ENCODE measurements at regions not wholly inside any gene's neighbourhood (a gene's known extent, or its start where the extent isn't known, plus 50 kb on each side); places are given as distances from the start of the nearest gene placed in this dataset.

DNA sequence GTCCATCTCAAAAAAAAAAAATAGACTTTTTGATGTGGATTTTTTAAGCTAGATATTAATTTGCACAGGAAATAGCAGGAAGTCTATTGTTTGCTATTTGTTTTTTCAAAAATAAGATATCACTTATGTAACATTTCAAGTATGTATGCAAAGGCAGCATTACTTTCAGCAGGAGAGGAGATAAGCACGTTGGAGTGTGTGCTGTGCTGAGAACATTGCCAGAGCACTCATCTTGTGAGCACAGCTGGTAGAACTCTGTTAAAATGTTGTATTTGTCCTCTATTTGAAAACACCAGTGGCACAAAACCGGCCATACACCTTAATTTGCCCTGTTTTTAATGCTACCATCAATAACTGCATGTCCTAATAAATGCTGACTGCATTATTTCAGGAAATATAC lies 1061.9 kb upstream of the CDH18 start (continued):
- no peak for TF ChIP-seq ZNF362 (tag by site-specific recombination; IDR thresholded peaks at IDR 0.05)
- no peak for TF ChIP-seq ZNF16 (tag by site-specific recombination; IDR thresholded peaks at IDR 0.05; ENCODE audit: low read depth)
- TF ChIP-seq ZNF404 (tag by site-specific recombination; IDR thresholded peaks at IDR 0.05), result no peak
- no peak for TF ChIP-seq ZBTB21 (tag by site-specific recombination; IDR thresholded peaks at IDR 0.05)
- TF ChIP-seq ZNF621 (tag by site-specific recombination; IDR thresholded peaks at IDR 0.05), result no peak
- no peak for TF ChIP-seq ZXDB (tag by site-specific recombination; IDR thresholded peaks at IDR 0.05)

- H3K4me3 ChIP-seq (ENCODE audit: low read depth, low read length), result no peak overlapping the region
- CTCF ChIA-PET, result no interaction called here
- no peaks in the 10 kb centered on the region for H3K36me3 ChIP-seq (ENCODE audit: control insufficient read depth in 2 of 2, insufficient read depth in 1 of 2, low read length in 2 of 2)
- H3K9me3 ChIP-seq (ENCODE audit: control insufficient read depth, insufficient read depth, low read depth, low read length), result no peaks in the 10 kb centered on the region
- no peak for TF ChIP-seq SALL2 (tag by site-specific recombination; IDR thresholded peaks at IDR 0.05; ENCODE audit: borderline replicate concordance)
- no peak for TF ChIP-seq ZNF473 (tag by site-specific recombination; IDR thresholded peaks at IDR 0.05)
- TF ChIP-seq ZNF624 (tag by site-specific recombination; IDR thresholded peaks at IDR 0.05), result no peak
- TF ChIP-seq, protein P1, sequence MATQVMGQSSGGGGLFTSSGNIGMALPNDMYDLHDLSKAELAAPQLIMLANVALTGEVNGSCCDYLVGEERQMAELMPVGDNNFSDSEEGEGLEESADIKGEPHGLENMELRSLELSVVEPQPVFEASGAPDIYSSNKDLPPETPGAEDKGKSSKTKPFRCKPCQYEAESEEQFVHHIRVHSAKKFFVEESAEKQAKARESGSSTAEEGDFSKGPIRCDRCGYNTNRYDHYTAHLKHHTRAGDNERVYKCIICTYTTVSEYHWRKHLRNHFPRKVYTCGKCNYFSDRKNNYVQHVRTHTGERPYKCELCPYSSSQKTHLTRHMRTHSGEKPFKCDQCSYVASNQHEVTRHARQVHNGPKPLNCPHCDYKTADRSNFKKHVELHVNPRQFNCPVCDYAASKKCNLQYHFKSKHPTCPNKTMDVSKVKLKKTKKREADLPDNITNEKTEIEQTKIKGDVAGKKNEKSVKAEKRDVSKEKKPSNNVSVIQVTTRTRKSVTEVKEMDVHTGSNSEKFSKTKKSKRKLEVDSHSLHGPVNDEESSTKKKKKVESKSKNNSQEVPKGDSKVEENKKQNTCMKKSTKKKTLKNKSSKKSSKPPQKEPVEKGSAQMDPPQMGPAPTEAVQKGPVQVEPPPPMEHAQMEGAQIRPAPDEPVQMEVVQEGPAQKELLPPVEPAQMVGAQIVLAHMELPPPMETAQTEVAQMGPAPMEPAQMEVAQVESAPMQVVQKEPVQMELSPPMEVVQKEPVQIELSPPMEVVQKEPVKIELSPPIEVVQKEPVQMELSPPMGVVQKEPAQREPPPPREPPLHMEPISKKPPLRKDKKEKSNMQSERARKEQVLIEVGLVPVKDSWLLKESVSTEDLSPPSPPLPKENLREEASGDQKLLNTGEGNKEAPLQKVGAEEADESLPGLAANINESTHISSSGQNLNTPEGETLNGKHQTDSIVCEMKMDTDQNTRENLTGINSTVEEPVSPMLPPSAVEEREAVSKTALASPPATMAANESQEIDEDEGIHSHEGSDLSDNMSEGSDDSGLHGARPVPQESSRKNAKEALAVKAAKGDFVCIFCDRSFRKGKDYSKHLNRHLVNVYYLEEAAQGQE (tag by site-specific recombination; IDR thresholded peaks at IDR 0.05), result no peak
- TF ChIP-seq ZSCAN23 (tag by site-specific recombination; IDR thresholded peaks at IDR 0.05), result no peak
- TF ChIP-seq MZF1 (tag by site-specific recombination; IDR thresholded peaks at IDR 0.05; ENCODE audit: borderline replicate concordance), result no peak
- no peak for TF ChIP-seq ZNF394 (tag by site-specific recombination; IDR thresholded peaks at IDR 0.05; ENCODE audit: borderline replicate concordance)
- no peak for TF ChIP-seq ZNF558 (tag by site-specific recombination; IDR thresholded peaks at IDR 0.05)
- TF ChIP-seq ZBTB8A (tag by site-specific recombination; IDR thresholded peaks at IDR 0.05), result no peak
- no peak overlapping the region for H3K27ac ChIP-seq (ENCODE audit: extremely low read depth, low read depth, low read length)
- POLR2A ChIA-PET, result no interaction called here
- H3K4me1 ChIP-seq (ENCODE audit: control insufficient read depth, insufficient read depth, low read length), result no peaks in the 10 kb centered on the region
Measured at GRCh38 chr5:21030981-21031380, 1043.0 kb upstream of the CDH18 start.

- TF ChIP-seq ZNF398 (tag by site-specific recombination; IDR thresholded peaks at IDR 0.05), result no peak
- TF ChIP-seq ZFP69B (tag by site-specific recombination; IDR thresholded peaks at IDR 0.05), result no peak
- TF ChIP-seq, protein P2, sequence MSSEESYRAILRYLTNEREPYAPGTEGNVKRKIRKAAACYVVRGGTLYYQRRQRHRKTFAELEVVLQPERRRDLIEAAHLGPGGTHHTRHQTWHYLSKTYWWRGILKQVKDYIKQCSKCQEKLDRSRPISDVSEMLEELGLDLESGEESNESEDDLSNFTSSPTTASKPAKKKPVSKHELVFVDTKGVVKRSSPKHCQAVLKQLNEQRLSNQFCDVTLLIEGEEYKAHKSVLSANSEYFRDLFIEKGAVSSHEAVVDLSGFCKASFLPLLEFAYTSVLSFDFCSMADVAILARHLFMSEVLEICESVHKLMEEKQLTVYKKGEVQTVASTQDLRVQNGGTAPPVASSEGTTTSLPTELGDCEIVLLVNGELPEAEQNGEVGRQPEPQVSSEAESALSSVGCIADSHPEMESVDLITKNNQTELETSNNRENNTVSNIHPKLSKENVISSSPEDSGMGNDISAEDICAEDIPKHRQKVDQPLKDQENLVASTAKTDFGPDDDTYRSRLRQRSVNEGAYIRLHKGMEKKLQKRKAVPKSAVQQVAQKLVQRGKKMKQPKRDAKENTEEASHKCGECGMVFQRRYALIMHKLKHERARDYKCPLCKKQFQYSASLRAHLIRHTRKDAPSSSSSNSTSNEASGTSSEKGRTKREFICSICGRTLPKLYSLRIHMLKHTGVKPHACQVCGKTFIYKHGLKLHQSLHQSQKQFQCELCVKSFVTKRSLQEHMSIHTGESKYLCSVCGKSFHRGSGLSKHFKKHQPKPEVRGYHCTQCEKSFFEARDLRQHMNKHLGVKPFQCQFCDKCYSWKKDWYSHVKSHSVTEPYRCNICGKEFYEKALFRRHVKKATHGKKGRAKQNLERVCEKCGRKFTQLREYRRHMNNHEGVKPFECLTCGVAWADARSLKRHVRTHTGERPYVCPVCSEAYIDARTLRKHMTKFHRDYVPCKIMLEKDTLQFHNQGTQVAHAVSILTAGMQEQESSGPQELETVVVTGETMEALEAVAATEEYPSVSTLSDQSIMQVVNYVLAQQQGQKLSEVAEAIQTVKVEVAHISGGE (tag by site-specific recombination; conservative IDR thresholded peaks at IDR 0.05; ENCODE audit: low read depth), result no peak
- TF ChIP-seq PATZ1 (tag by site-specific recombination; IDR thresholded peaks at IDR 0.05), result no peak
- TF ChIP-seq ZNF202 (tag by site-specific recombination; IDR thresholded peaks at IDR 0.05; ENCODE audit: borderline replicate concordance), result no peak
- TF ChIP-seq ZNF184 (tag by site-specific recombination; IDR thresholded peaks at IDR 0.05), result no peak
- CTCF ChIA-PET, result interaction anchor here (0.6 kb wide), 1 partner anchor 707 kb away, joined by 3 read pairs; no protein-coding TSS in a partner anchor
Measured at GRCh38 chr5:21024966-21025365, 1037.0 kb upstream of the CDH18 start.

More at GRCh38 chr5:21024966-21025365, 1037.0 kb upstream of the CDH18 start:
- POLR2A ChIA-PET, result no interaction called here
- H3K4me3 ChIP-seq (ENCODE audit: low read depth, low read length), result no peak overlapping the region
- no peaks in the 10 kb centered on the region for H3K36me3 ChIP-seq (ENCODE audit: control insufficient read depth in 2 of 2, insufficient read depth in 1 of 2, low read length in 2 of 2)
- no peaks in the 10 kb centered on the region for H3K4me1 ChIP-seq (ENCODE audit: control insufficient read depth, insufficient read depth, low read length)
- H3K9me3 ChIP-seq (ENCODE audit: control insufficient read depth, insufficient read depth, low read depth, low read length), result no peaks in the 10 kb centered on the region
- no peak overlapping the region for H3K27ac ChIP-seq (ENCODE audit: extremely low read depth, low read depth, low read length)
